ENCODE measurements at regions not wholly inside any gene's neighbourhood (a gene's known extent, or its start where the extent isn't known, plus 50 kb on each side); places are given as distances from the start of the nearest gene placed in this dataset.

DNA sequence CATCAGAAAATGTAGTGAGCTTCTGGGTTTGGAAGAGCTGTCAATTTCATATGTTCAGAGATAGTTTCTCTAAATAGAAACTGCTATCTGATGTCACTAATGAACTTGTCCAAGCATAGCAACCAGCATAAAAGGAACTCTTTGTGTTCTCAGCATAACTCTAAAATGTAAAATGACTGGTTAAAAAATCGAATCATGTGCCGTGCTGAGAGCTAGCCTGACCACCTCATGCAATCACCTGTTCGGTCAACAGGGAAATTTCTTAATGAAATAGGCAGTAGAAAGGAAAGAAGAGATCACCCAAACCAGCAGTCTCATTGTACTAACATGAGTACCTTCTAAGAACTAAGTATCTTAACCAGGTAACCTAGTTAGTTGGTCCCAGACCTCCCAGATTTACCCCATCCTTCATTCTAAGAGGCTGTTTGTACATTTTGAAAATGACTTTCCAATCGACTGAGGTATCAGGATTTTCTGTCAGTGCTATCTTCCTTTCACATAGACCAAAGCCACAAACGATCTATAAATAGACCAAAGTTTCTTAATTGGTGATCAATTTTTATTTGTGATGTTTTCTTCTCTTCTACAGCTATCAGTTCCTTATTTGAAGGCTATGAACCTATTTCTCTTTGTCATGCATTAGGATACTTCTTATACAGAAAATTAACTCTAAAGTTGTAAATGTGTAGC lies 147.3 kb downstream of the TLR5 start:
- DNase-seq (ENCODE audit: low spot score) (no peak), FAIRE-seq (no peak)

DNA sequence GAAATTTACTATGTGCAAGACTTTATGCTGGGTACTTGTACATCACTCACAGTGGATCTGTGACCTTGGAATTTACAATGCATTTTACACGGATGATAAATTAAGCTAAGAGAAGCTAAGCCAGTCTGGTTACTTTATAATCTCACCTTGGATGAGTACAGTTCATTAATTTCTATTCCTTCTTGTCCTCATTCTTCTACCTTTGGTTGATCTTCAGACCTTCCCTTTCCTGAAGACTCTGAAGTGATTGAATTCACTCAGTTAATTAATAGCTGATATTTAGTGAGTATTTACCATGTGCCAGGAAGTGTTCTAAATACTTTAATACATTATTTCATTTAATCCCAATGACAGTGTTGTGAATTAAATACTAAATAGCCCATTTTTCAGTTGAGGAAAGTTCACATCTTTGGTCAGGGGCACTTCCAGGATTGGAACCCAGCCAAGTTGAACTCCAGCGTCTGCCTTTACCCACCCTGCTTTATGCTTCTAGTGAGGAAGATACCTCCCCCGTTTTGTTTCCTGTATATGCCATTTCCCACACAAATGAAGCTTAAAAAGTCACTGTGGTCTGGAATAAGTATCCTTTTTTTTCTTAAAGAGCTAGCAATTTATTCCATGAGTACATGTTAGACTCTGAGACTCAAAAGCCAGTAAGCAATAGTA lies 146.6 kb downstream of the TLR5 start:
- FAIRE-seq (no peak), DNase-seq (ENCODE audit: low spot score) (no peak)

DNA sequence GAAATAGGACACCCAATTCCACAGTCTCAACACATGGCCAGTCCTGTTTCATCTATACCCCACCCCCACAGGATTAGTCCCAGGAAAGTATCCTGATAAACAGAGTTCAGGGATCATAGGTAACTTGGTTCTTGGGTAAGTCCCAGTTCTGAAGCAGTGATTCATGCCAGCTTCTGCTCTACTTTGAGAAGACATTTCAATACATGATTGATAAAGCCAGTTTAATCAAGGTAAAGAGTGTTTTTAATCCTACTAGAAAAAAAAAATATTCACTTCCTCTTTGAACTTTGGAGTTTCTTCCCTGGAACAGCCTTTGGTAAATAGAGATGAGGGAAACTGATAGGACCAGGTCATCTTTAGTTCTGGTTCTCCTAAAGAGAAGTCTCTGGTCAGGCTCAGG lies 142.4 kb downstream of the TLR5 start:
- FAIRE-seq (no peak), DNase-seq (ENCODE audit: low spot score) (no peak)

DNA sequence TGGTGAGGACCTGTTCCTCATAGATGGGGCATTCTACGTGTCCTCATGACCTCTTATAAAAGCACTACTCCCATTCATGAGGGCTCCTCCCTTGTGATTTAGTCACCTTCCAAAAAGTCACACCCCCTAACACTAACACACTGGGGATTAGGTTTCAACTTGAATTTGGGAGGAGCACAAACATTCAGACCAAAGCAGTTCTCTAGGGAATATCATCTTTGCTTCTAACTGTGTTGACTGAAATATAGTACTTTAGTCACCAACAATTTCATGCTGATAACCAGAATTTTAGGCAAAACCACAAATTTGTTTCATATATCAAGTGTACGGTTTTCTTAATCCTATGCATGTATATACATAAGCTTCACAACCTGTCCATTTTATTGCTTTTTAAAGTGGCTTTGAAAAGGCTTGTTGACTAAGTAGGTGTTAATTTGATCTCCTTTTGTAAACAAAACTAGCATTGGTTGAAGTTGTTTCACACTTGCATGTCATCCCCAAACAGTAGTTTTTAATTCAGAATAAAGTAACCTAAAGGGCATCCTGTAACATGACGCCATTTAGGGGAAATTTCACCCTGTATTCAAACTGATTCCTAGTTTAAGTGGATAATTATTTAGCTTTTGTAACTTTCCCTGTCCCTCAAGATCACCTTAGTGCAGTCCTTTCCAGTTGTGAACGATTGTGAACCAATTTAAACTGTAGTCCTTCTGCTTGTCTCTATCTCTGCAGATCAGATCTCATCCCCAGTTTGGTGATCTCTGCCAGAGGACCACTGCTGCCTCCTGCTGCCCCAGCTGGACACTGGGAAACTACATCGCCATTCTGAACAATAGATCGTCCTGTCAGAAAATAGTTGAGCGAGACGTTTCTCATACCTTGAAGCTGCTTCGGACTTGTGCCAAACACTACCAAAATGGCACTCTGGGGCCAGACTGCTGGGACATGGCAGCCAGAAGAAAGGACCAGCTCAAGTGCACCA lies 141.1 kb downstream of the TLR5 start:
- DNase-seq (ENCODE audit: low spot score), result no peak
- FAIRE-seq, result no peak

DNA sequence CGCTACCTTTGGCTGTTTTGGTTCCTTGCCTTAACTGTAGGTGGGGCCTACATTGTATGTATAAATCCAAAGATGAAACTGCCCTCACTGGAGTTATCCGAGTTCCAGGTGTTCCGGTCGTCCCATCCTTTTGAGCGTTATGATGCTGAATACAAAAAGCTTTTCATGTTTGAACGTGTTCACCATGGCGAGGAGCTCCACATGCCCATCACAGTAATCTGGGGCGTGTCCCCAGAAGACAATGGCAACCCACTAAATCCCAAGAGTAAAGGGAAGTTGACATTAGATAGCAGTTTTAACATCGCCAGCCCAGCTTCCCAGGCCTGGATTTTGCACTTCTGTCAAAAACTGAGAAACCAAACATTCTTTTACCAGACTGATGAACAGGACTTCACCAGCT lies 139.5 kb downstream of the TLR5 start:
- no peak for FAIRE-seq
- no peak for DNase-seq (ENCODE audit: low spot score)

DNA sequence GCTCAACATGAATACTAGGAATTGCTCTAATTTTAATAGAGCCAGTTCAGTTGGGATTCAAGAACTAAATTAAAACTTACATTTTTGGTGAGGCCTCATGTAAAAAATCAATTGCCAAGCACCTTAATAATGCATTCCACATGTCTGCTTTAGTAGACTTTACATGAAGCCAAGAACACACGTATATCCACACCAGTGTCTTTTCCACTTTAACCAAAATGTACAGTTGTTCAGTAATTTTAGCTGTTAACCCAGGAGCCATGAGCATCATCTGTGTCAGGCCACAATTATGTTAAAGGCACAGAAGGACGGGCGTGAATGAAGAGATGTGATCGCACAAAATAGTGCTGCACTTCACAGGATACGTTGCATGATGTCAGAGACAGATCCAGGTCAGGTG lies 136.7 kb downstream of the TLR5 start:
- DNase-seq (ENCODE audit: low spot score), result no peak

DNA sequence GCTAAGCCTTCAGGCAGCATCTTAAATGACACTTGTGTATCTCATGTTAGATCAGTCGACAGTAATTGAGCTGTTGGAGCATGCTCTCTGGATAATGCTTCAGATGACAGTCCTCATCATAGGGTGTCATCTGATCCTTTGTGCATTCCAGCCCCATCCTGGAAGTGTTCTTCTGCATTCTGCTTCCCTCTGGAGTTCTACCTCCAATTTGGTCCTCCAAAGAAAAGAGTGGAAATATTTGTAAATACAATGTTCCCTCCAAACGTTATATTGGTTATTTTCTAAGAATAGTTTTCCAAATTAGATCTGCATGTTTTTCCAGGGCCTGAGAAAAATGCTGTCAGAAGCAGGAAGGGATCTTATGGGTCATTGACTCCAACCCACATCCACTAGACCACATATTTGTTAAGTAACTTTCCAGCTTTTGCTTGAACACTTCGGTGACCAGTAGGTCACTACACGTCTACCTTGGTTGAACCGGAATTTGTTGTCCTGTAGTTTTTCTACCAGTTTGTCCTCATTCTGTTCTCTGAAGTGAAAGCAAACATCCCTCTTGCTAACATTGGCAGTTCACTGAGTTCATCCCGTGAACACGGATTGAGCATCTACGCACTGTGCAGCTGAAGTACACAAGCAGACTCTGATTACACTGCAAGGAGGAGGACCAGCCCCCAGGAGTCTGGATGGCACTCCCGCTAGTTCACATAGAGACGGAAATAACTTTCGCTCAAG lies 136.0 kb downstream of the TLR5 start:
- FAIRE-seq (no peak), DNase-seq (ENCODE audit: low spot score) (no peak)

More for the DNA sequence above, 136.7 kb downstream of the TLR5 start:
- no peak for FAIRE-seq

DNA sequence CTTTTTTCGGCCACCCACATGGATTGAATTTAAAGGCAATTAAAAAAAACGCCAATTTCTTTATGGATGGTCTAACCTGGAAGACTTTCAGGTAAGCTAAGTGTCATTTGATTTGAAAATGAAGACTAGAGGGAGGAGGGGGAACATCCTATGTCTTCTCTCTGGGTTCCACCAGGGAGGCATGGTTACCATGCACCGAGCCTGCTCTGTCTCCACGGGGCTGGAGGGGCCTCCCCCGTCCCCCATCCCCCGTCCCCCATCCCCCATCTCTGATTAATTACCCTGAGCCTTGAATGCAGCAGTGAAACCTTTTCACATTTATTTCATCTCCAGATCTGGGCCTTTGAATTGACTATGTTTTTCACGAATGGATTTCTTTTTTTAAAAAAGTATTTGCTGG lies 135.1 kb downstream of the TLR5 start:
- FAIRE-seq, result no peak

DNA sequence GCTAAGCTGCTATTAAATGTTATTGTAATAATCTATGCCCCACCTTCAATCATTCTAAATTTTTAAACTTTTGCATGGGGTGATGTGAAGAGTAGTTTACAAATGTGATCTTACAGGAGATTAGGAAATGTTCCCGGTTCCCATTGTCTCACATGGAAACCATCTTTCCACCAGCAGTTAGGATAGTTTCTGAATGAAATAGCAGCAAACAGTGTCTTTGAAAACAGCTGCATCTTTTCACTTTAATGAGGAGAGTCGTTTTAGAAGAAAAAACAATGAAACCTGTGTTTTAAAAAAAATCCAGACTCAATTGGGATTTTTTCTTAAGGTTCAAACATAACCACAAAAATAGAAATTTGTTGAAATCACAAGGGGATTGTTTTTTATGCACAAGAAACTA lies 134.2 kb downstream of the TLR5 start:
- no peak for FAIRE-seq
- DNase-seq (ENCODE audit: low spot score), result no peak

More for the DNA sequence above, 135.1 kb downstream of the TLR5 start:
- DNase-seq (ENCODE audit: low spot score), result no peak

DNA sequence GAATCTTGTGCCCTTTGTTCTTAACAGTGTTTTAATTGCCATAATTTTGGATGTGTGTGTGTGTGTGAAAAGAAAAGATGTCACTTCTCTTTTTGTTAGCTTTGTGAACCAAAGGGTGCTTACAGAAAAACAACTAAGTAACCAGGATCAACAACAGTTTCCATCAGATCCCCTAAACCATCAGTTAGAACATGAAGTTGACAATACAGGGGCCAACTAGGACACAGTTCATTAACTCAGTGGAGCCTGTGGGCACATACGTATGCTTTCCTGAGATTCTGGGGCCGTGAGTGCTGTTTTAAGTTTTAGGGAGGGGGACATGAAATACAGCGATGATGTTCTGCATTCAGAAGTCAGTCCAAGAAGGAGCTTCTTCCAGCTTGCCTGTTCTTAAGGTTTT lies 133.6 kb downstream of the TLR5 start:
- no peak for FAIRE-seq
- DNase-seq (ENCODE audit: low spot score), result no peak

DNA sequence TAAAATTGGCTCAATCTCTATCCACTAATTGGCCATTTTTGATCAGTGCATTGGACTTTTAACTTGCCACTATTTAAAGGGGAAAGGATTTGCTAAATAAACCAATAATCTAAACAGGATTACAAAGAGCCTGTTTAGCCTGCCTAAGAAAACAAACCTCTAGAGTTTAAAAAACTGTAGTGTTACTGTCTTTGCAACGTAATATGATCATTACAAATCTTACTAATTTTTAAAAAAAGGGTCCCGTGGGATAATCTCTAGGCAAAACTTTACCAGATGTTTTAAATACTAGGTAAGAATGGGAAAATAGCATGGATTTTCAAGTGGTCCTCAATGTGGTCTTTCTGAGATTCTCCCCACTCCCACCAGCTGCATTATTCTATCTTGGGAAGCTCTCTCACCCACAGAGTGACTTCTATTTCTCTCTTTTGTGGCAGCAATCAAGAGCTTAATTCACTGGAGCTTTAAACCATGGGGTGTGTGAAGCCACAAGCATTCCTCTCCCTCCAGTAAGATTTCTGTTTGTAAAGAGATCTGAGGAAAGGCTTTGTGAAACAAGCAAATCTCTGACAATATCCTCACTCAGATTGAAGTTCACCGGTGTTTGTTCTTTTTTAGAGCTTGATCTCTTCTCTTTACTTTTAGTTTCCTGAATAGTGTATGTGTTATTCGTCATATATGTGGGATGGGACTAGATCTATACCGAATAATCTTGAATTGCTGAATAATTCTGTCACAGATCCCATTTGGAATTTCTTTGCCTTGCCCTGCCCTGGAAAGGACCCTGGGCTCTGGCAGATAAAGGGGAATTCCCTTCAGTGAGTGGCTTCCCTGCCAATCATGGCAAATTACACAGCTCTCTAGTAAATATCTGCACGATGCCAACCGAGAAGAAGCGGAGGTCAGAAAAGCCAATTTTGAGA lies 132.2 kb downstream of the TLR5 start:
- FAIRE-seq (no peak), DNase-seq (ENCODE audit: low spot score) (no peak)

DNA sequence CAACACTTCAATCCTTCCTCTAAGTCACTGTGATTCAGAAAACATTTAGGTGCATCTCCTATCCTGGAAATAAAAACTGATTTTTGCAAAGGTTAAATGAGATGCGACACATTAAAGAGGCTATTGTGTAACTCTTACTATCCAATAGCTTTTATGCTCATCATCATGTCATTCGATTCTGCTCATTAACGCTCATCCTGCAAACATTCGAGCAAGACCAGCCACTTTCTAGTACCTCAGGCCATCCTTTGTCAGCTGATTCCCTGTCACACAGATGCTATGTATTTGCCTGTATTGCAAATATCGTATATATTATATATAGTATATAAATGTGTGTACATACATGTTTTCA lies 131.6 kb downstream of the TLR5 start:
- no peak for FAIRE-seq

DNA sequence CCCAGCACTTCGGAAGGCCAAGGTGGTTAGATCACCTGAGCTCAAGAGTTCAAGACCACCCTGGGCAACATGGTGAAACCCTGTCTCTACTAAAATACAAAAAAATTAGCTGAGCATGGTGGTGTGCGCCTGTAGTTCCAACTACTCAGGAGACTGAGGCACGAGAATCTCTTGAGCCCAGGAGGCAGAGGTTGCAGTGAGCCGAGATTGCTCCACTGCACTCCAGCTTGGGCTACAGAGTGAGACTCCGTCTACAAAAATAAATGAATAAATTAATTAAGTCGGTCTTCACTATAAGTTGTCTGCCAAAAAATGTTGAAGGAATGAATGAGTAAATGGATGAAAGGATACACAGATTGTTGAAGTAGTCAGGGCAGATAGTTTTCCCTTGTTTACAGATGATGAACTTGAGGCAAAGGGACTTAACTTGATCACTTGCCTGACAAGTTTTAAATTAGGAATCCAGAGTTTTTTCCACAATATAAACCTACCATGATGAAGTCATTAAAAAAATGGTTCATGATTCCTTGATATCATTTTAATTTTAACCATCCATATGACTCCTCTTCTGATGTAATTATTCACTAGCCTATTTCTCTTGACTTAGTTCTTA lies 130.8 kb downstream of the TLR5 start:
- no peak for DNase-seq (ENCODE audit: low spot score)
- no peak for FAIRE-seq

More for the DNA sequence above, 131.6 kb downstream of the TLR5 start:
- no peak for DNase-seq (ENCODE audit: low spot score)

DNA sequence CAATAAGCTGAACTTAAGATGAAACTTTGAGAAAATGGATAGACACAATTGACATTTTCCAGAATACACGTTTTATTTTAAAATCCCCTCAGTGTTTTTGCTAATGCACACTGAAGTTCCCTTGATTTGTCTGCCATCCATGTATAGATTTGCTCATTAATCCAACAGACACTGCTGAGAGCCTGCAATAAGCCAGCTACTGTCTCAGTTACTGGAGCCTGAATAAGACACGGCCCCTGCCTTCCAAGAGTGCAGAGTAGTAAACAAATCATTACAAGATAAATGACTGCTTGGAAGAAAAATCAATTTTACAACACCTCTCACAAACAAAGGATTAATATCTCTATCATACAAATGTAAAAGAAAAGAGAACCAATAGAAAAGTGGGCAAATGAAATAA lies 130.1 kb downstream of the TLR5 start:
- DNase-seq (ENCODE audit: low spot score) (no peak), FAIRE-seq (no peak)

DNA sequence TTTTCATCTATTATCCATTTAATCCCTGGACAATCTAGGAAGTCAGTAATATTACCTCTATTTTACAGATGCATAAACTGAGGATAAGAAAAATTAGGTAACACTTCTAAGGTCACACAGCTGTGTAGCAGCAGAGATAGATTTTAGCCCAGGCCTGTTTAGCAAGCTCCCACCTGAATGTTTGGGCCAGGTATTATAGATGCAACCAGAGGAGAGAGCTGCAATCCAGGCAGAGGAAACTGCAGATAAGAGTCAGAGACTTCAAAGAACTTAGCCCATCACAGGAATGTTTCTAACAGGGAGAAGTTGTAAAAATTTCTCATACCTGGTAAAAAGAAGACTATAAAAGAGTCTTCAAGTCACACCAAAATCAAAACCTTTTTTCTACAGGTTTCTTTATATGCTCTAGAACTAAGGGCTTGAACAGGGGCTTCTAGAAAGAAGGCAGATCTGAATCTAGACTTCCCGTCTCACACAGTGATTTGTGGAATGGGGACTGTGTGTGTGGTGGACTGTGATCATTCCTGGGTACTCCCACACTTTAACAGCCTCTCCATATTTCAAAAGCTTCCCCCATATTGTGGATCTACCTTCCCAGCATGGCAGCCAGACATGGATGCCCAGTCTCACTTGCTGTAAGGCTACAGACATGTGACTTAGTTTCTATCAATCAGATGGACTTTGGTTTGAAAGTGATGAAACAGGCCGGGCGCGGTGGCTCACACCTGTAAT lies 128.7 kb downstream of the TLR5 start:
- DNase-seq (ENCODE audit: low spot score) (no peak), FAIRE-seq (no peak)

DNA sequence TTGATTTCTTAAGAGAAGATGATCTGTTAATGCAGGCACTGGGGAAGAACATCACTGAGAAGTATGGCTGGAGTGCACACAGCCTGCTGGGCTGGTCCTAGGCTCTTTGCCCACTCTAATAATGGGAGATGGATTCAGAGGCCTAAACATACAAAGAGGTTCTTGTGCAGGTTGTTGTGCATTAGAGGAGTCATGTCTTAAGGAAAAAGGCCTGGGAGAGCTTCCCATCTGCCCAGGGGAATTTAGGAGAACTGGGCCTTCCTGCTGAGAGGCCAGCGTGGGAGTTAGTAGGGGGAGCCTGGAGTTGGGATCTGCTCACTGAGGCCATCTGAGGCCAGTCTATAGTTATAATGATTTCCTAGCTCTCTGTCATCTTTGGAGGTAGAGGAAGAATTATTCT lies 126.7 kb downstream of the TLR5 start:
- DNase-seq (ENCODE audit: low spot score), result no peak
- no peak for FAIRE-seq

DNA sequence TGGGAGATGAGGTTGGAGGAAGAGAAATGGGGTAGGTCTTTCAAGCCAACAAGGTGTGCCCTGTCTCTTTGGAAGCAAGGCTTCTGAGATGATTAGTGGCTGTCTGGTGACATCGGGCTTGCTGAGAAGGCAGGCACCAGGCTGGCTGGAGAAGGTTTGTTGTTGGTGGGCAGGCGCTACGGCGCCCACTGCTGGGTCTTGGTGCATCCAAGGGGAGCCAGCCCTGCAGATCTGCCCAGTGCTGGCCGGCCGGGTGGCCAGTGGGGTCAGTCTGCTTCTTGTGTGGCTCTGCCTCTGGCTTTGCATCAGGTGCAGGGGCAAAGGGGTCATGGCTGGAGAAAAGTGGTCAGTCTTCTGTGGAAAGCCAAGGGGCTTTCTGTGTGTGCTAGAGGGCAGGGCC lies 126.2 kb downstream of the TLR5 start:
- FAIRE-seq (no peak), DNase-seq (ENCODE audit: low spot score) (no peak)

DNA sequence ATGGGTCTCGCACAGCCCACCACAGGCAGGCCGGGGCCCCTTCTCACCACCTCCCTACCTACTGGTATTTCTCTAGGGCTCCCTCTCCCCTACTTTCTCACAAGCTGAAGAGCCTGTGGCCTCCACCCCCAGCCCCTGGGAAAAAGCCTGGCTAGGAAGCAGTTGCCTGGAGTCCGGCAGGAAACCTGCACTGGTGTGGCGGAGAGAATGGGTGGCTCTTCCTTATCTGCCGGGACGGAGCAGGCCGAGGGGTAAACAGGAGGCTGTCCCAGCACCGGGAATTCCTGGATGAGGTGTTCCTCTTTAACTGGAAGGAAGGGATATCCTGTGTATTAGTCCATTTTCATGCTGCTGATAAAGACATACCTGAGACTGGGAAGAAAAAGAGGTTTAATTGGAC lies 125.8 kb downstream of the TLR5 start:
- FAIRE-seq (no peak), DNase-seq (ENCODE audit: low spot score) (no peak)

DNA sequence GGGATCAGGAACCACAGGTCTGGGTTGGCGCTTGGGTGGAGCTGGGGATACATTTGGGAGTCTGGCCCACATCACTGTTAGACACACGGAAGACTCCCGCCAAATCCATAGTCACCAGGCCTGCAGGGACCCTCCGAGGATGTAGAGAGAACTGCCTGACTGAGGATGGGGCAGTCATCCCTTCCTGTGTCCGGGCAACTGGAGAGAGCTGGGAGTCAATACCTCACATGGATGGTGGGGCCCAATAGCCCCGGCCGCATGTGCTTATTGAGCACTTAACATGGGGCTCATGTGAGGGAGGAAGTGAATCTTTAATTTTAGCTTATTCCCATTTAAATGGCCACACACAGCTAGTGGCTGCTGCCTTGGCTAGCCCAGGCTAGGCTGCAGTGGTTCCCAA lies 124.5 kb downstream of the TLR5 start:
- no peak for DNase-seq (ENCODE audit: low spot score)
- FAIRE-seq, result no peak

Data from urothelium cell line (cell line).